CD14-positive monocyte (primary cell): ENCODE measurements at regions not wholly inside any gene's neighbourhood (a gene's known extent, or its start where the extent isn't known, plus 50 kb on each side); places are given as distances from the start of the nearest gene placed in this dataset.

Source experiments
- DNase-seq, 3 donors: peaks; one replicate each; pipeline ENCODE4 v3.0.0-alpha.2; 2011 to 2022
- H2AFZ ChIP-seq: 2 replicates; pipeline ENCODE4 v1.6.0; 2012; ENCODE audit warnings: mild to moderate bottlenecking, low read depth, low read length, inconsistent platforms; ENCODE audit not compliant: insufficient read depth, poor library complexity, severe bottlenecking
- H3K27ac ChIP-seq, 2 donors: 1 replicate in 1 of 2; 2 replicates in 1 of 2; pipeline ENCODE4 v1.5.1; 2012 to 2013; ENCODE audit warnings: low read length in 2 of 2, control low read depth in 1 of 2, inconsistent platforms in 1 of 2, low read depth in 1 of 2, mild to moderate bottlenecking in 1 of 2
- H3K27me3 ChIP-seq, 2 donors: one replicate each; pipeline versions ENCODE4 v1.6.0 to v1.6.1; 2011 to 2013; ENCODE audit warnings: low read length in 2 of 2; ENCODE audit not compliant: control insufficient read depth in 2 of 2, insufficient read depth in 2 of 2
- H3K36me3 ChIP-seq, 2 donors: replicated peaks in 1 of 2; 1 replicate in 1 of 2; 2 replicates in 1 of 2; pipeline versions ENCODE4 v1.5.1 to v1.6.1; 2012 to 2013; ENCODE audit warnings: low read length in 2 of 2, control low read depth in 1 of 2, inconsistent platforms in 1 of 2, mild to moderate bottlenecking in 1 of 2; ENCODE audit not compliant: insufficient read depth in 2 of 2, control insufficient read depth in 1 of 2
- H3K4me1 ChIP-seq, 2 donors: 1 replicate in 1 of 2; 2 replicates in 1 of 2; pipeline versions ENCODE4 v1.5.1 to v1.6.1; 2012 to 2013; ENCODE audit warnings: low read length in 2 of 2, control low read depth in 1 of 2, inconsistent platforms in 1 of 2, mild to moderate bottlenecking in 1 of 2, moderate library complexity in 1 of 2; ENCODE audit not compliant: insufficient read depth in 2 of 2, control insufficient read depth in 1 of 2
- H3K4me2 ChIP-seq: replicated peaks from 2 replicates; pipeline ENCODE3; 2012; ENCODE audit warnings: low read length, moderate library complexity, mild to moderate bottlenecking; ENCODE audit not compliant: poor library complexity, severe bottlenecking; ENCODE audit errors: extremely low read depth
- H3K4me3 ChIP-seq, 3 experiments: fragments of 200-600 bp in 1 of 3; sonication (generic) in 1 of 3; replicated peaks in 1 of 3; 1 replicate in 2 of 3; 2 replicates in 1 of 3; pipeline ENCODE4 v1.5.1; 2011 to 2013; ENCODE audit warnings: low read length in 3 of 3, mild to moderate bottlenecking in 3 of 3, control low read depth in 2 of 3, low read depth in 2 of 3, inconsistent platforms in 1 of 3, moderate library complexity in 1 of 3
- H3K79me2 ChIP-seq: 2 replicates; pipeline ENCODE4 v1.6.0; 2012; ENCODE audit warnings: mild to moderate bottlenecking, control low read depth, inconsistent platforms, low read length, moderate library complexity; ENCODE audit not compliant: insufficient read depth
- H3K9ac ChIP-seq: 2 replicates; pipeline ENCODE4 v1.6.0; 2017; ENCODE audit warnings: low read length, mild to moderate bottlenecking; ENCODE audit not compliant: insufficient read depth, poor library complexity, severe bottlenecking
- H3K9me3 ChIP-seq, 2 donors: replicated peaks in 1 of 2; 1 replicate in 1 of 2; 2 replicates in 1 of 2; pipeline versions ENCODE4 v1.5.1 to v1.6.1; 2012 to 2013; ENCODE audit warnings: low read length in 2 of 2, control low read depth in 1 of 2; ENCODE audit not compliant: control insufficient read depth in 1 of 2, insufficient read depth in 1 of 2
- H4K20me1 ChIP-seq: 2 replicates; pipeline ENCODE4 v1.6.0; 2012; ENCODE audit warnings: mild to moderate bottlenecking, low read length, control low read depth, moderate library complexity; ENCODE audit not compliant: insufficient read depth
- H3K27ac Mint-ChIP-seq, 7 donors: one replicate each; pipeline ENCODE4 v1.8.0; 2020; ENCODE audit warnings: mild to moderate bottlenecking in 7 of 7, mixed read lengths in 7 of 7, moderate library complexity in 6 of 7, inconsistent platforms in 2 of 7
- H3K27me3 Mint-ChIP-seq, 3 donors: one replicate each; pipeline ENCODE4 v1.8.0; 2021 to 2022; ENCODE audit warnings: low read depth in 3 of 3, mild to moderate bottlenecking in 3 of 3, mixed read lengths in 3 of 3, moderate library complexity in 3 of 3, inconsistent platforms in 1 of 3
- H3K36me3 Mint-ChIP-seq, 2 donors: one replicate each; pipeline ENCODE4 v1.8.0; 2020; ENCODE audit warnings: mixed read lengths in 2 of 2, inconsistent platforms in 1 of 2, mild to moderate bottlenecking in 1 of 2
- H3K4me1 Mint-ChIP-seq: one replicate; pipeline ENCODE4 v1.8.0; 2020; ENCODE audit warnings: mild to moderate bottlenecking, mixed read lengths
- H3K4me3 Mint-ChIP-seq, 2 donors: one replicate each; pipeline ENCODE4 v1.8.0; 2020; ENCODE audit warnings: mild to moderate bottlenecking in 2 of 2, mixed read lengths in 2 of 2, moderate library complexity in 1 of 2
- H3K9me3 Mint-ChIP-seq, 7 donors: one replicate each; pipeline ENCODE4 v1.8.0; 2020 to 2022; ENCODE audit warnings: mixed read lengths in 7 of 7, mild to moderate bottlenecking in 6 of 7, moderate library complexity in 6 of 7, inconsistent platforms in 2 of 7
- WGBS: methylation state at CpG from one replicate; pipeline ENCODE4 v1.1.5; 2013; ENCODE audit warnings: missing lambda C conversion rate; ENCODE audit not compliant: insufficient coverage; 5-methylcytosine and 5-hydroxymethylcytosine counted together
- intact Hi-C, 2 donors: fragments of 100-400 bp; cut with micrococcal nuclease; formaldehyde crosslinking; loops; one replicate each; pipeline versions ENCODE4 v1.15.0 to v1.15.1; 2023
- TF ChIP-seq, protein P1 (sequence below): fragments of 200-600 bp; IDR thresholded peaks from one replicate; pipeline ENCODE4 v1.8.0; 2022; ENCODE audit warnings: antibody characterized with exemption, mild to moderate bottlenecking

DNA sequence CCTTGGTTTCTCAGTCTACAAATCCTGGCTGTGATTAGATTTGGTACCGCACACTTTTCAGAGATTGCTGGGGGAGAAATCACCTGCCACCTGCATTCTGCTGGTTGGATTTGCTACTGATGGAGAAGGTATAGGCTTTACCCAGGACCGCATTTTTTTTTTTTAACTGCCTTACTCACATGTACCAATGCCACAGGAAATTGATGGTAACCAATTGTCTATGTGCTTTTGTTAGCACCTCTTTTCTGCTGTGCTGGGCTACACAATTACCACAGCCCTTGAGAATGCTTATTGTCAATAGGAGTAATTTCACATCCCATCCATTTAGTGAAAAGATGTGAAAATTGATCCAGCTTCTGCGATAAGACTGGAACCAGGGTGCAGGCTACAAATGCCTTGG lies 74.4 kb upstream of the TANC2 start:
- no peaks in the 10 kb centered on the region for H3K27me3 ChIP-seq
- no peaks in the 10 kb centered on the region for H3K36me3 ChIP-seq
- H3K4me1 Mint-ChIP-seq, result peaks cover 45% of the 10 kb centered on the region
- H3K79me2 ChIP-seq, result no peaks in the 10 kb centered on the region
- H3K9me3 Mint-ChIP-seq, result peaks cover 0 to 8% (median 3%) of the 10 kb centered on the region in 7 donors
- H3K4me2 ChIP-seq, result no peak overlapping the region
- peak overlapping the region in 1 of 2 donors; percentile 87 for H3K27ac ChIP-seq
- TF ChIP-seq, protein P1, sequence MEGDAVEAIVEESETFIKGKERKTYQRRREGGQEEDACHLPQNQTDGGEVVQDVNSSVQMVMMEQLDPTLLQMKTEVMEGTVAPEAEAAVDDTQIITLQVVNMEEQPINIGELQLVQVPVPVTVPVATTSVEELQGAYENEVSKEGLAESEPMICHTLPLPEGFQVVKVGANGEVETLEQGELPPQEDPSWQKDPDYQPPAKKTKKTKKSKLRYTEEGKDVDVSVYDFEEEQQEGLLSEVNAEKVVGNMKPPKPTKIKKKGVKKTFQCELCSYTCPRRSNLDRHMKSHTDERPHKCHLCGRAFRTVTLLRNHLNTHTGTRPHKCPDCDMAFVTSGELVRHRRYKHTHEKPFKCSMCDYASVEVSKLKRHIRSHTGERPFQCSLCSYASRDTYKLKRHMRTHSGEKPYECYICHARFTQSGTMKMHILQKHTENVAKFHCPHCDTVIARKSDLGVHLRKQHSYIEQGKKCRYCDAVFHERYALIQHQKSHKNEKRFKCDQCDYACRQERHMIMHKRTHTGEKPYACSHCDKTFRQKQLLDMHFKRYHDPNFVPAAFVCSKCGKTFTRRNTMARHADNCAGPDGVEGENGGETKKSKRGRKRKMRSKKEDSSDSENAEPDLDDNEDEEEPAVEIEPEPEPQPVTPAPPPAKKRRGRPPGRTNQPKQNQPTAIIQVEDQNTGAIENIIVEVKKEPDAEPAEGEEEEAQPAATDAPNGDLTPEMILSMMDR, result no peak
- intact Hi-C loops, result loop anchor here in 1 of 2 donors (10.0 kb wide), 1 partner anchor 383 kb away; no protein-coding TSS in a partner anchor
- peaks cover 0 to 3% (median 0%) of the 10 kb centered on the region in 3 donors for H3K27me3 Mint-ChIP-seq
- no peak overlapping the region for H3K9ac ChIP-seq
- H3K4me3 Mint-ChIP-seq, result no peak overlapping the region
- no peak overlapping the region for H2AFZ ChIP-seq
- 100% methylated on average over 1 of the region's 3 CpGs for WGBS
- H3K27ac Mint-ChIP-seq, result peak overlapping the region in 2 of 7 donors; percentile 72 to 91
- peaks cover 52 to 53% of the 10 kb centered on the region in 2 donors for H3K4me1 ChIP-seq
- H3K4me3 ChIP-seq, result no peak overlapping the region
- no peaks in the 10 kb centered on the region for H4K20me1 ChIP-seq
- DNase-seq, result no peak
- no peaks in the 10 kb centered on the region for H3K36me3 Mint-ChIP-seq
- H3K9me3 ChIP-seq, result peaks cover 0 to 5% of the 10 kb centered on the region in 2 donors

GRCh38 chr17:62888765-62889164 lies 77.3 kb upstream of the TANC2 start:
- Mint-ChIP-seq H3K27ac (no peak overlapping the region), H3K4me3 (no peak overlapping the region), H3K27me3 (peaks cover 0 to 2% (median 0%) of the 10 kb centered on the region in 3 donors), H3K36me3 (no peaks in the 10 kb centered on the region), H3K9me3 (peaks cover 0 to 6% (median 3%) of the 10 kb centered on the region in 7 donors), H3K4me1 (peaks cover 35% of the 10 kb centered on the region)
- Histone ChIP-seq H2AFZ (no peak overlapping the region), H3K4me1 (peaks cover 38 to 41% of the 10 kb centered on the region in 2 donors), H3K36me3 (no peaks in the 10 kb centered on the region), H3K4me2 (no peak overlapping the region), H4K20me1 (no peaks in the 10 kb centered on the region), H3K79me2 (no peaks in the 10 kb centered on the region), H3K9ac (no peak overlapping the region), H3K27ac (no peak overlapping the region), H3K27me3 (no peaks in the 10 kb centered on the region), H3K9me3 (peaks cover 0 to 5% of the 10 kb centered on the region in 2 donors), H3K4me3 (no peak overlapping the region)
- no peak for DNase-seq
- intact Hi-C loops, result loop anchor here in 1 of 2 donors (10.0 kb wide), 1 partner anchor 76 kb away; the partner anchor contains the start of gene TANC2
- 80% methylated on average over 1 of the region's 1 CpG for WGBS
- TF ChIP-seq, protein P1, result no peak
